DND-41 (cell line): ENCODE measurements at regions not wholly inside any gene's neighbourhood (a gene's known extent, or its start where the extent isn't known, plus 50 kb on each side); places are given as distances from the start of the nearest gene placed in this dataset.
"Not testable (repeated sequence)": the region's sequence is repeated elsewhere in the genome, so short reads cannot be mapped to it uniquely, and the experiment has no call there.

ENCODE experiments used
- ATAC-seq: fragments of 200-7000 bp; cut with Tn5 transposase; 3 replicates; pipeline ENCODE4 v1.9.1; 2021; ENCODE audit warnings: low read depth; ENCODE audit not compliant: insufficient read depth
- DNase-seq: peaks from one replicate; pipeline ENCODE4 v3.0.0-alpha.2; 2020
- H2AFZ ChIP-seq: 2 replicates; pipeline ENCODE4 v1.6.0; 2012; ENCODE audit warnings: low read depth, low read length
- H3K27ac ChIP-seq: 2 replicates; pipeline ENCODE4 v1.5.1; 2012; ENCODE audit warnings: low read length, inconsistent platforms
- H3K27me3 ChIP-seq: fragments of 200-600 bp; sonication (generic); 2 replicates; pipeline ENCODE4 v1.6.0; 2012; ENCODE audit warnings: low read length, mild to moderate bottlenecking, inconsistent platforms; ENCODE audit not compliant: insufficient read depth, poor library complexity
- H3K36me3 ChIP-seq: 2 replicates; pipeline ENCODE4 v1.5.1; 2012; ENCODE audit warnings: low read length, inconsistent platforms; ENCODE audit not compliant: insufficient read depth
- H3K4me1 ChIP-seq: 2 replicates; pipeline ENCODE4 v1.5.1; 2012; ENCODE audit warnings: mild to moderate bottlenecking, low read length; ENCODE audit not compliant: insufficient read depth
- H3K4me2 ChIP-seq: 2 replicates; pipeline ENCODE4 v1.6.0; 2012; ENCODE audit warnings: mild to moderate bottlenecking, moderate library complexity, low read length, inconsistent platforms; ENCODE audit not compliant: insufficient read depth
- H3K4me3 ChIP-seq, 2 experiments: fragments of 200-600 bp in 1 of 2; shearing (Covaris generic) in 1 of 2; 2 replicates each; pipeline ENCODE4 v1.5.1; 2012 to 2016; ENCODE audit warnings: inconsistent platforms in 2 of 2, low read length in 2 of 2, mild to moderate bottlenecking in 2 of 2, low read depth in 1 of 2, moderate library complexity in 1 of 2
- H3K79me2 ChIP-seq: 2 replicates; pipeline ENCODE4 v1.6.0; 2012; ENCODE audit warnings: low read length, inconsistent platforms; ENCODE audit not compliant: insufficient read depth
- H3K9ac ChIP-seq: 2 replicates; pipeline ENCODE4 v1.6.0; 2012; ENCODE audit warnings: low read depth, mild to moderate bottlenecking, inconsistent platforms, low read length, moderate library complexity
- H3K9me3 ChIP-seq: 2 replicates; pipeline ENCODE4 v1.5.1; 2012; ENCODE audit warnings: low read length, moderate library complexity, mild to moderate bottlenecking, inconsistent platforms; ENCODE audit not compliant: insufficient read depth, severe bottlenecking
- H4K20me1 ChIP-seq: 2 replicates; pipeline ENCODE4 v1.6.0; 2012; ENCODE audit warnings: low read length; ENCODE audit not compliant: insufficient read depth
- EZH2 ChIP-seq: IDR thresholded peaks from 3 replicates; pipeline ENCODE4 v1.6.1; 2012; ENCODE audit warnings: borderline replicate concordance, low read depth, mild to moderate bottlenecking, moderate library complexity, low read length, inconsistent platforms; ENCODE audit not compliant: severe bottlenecking
- TF ChIP-seq, protein P1 (sequence below): IDR thresholded peaks from 2 replicates; pipeline ENCODE4 v1.5.1; 2012; ENCODE audit warnings: borderline replicate concordance, low read length, moderate library complexity, mild to moderate bottlenecking; ENCODE audit not compliant: poor library complexity, severe bottlenecking; ENCODE audit errors: extremely low read depth

DNA sequence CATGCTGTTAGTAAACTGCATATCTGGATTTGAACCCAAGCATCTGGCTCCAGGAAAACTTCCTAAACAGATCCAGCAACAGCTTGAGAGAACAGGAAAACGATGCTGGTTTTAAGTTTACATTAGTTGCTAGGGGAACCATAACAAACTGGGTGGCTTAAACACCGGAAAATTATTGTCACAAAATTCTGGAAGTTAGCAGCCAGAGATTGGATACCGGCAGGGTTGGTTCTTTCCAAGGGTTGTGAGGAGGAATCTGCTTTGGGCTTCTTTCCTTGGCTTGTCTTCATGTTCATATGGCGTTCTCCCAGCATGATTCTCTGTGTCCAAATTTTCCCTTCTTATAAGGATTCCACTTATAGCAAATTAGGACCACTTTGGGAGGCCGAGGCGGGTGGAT, 276.9 kb upstream of the TOM1L1 start:
- Histone ChIP-seq H3K79me2 (no peaks in the 10 kb centered on the region), H3K4me2 (no peak overlapping the region), H3K9me3 (no peaks in the 10 kb centered on the region), H3K27me3 (no peaks in the 10 kb centered on the region), H3K36me3 (no peaks in the 10 kb centered on the region), H3K4me3 (no peak overlapping the region), H3K4me1 (no peaks in the 10 kb centered on the region), H2AFZ (no peak overlapping the region), H4K20me1 (no peaks in the 10 kb centered on the region), H3K27ac (no peak overlapping the region), H3K9ac (no peak overlapping the region)
- DNase-seq (no peak), ATAC-seq (no peak)
- TF ChIP-seq EZH2 = no peak
- TF ChIP-seq, protein P1, sequence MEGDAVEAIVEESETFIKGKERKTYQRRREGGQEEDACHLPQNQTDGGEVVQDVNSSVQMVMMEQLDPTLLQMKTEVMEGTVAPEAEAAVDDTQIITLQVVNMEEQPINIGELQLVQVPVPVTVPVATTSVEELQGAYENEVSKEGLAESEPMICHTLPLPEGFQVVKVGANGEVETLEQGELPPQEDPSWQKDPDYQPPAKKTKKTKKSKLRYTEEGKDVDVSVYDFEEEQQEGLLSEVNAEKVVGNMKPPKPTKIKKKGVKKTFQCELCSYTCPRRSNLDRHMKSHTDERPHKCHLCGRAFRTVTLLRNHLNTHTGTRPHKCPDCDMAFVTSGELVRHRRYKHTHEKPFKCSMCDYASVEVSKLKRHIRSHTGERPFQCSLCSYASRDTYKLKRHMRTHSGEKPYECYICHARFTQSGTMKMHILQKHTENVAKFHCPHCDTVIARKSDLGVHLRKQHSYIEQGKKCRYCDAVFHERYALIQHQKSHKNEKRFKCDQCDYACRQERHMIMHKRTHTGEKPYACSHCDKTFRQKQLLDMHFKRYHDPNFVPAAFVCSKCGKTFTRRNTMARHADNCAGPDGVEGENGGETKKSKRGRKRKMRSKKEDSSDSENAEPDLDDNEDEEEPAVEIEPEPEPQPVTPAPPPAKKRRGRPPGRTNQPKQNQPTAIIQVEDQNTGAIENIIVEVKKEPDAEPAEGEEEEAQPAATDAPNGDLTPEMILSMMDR = no peak

DNA sequence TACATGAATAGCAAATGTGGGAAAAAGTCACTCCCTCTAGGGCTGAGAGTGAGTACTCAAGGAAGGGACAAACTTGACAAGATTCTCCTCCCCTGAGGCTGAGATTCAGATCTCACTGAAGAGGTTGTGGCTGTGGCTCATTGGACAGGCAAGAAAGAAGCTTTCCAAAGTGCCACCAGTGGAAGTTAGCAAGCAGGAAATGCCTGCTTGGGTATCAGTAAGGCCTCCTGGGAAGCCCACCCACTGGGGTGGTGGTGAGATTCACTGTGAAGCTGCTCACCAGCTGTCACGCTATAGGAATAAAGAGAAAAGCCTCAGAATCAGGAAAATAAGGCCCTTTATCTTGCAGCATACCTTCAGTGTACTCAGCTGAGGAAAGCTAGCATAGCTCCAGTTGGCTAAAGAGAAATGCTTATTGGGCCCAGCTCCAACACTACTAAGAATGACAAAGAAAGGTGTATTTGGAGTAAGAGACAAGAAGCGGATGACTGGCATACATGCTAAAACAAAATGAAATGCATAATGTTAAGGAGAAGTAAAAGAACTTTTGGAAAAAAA, 274.4 kb upstream of the TOM1L1 start:
- Histone ChIP-seq H3K9ac (no peak overlapping the region), H3K4me2 (no peak overlapping the region), H3K4me3 (no peak overlapping the region), H3K36me3 (no peaks in the 10 kb centered on the region), H3K9me3 (no peaks in the 10 kb centered on the region), H3K79me2 (no peaks in the 10 kb centered on the region), H4K20me1 (no peaks in the 10 kb centered on the region), H3K27ac (no peak overlapping the region), H3K27me3 (no peaks in the 10 kb centered on the region), H2AFZ (no peak overlapping the region), H3K4me1 (no peaks in the 10 kb centered on the region)
- TF ChIP-seq, protein P1 = no peak
- TF ChIP-seq EZH2 = no peak
- no peak for ATAC-seq
- no peak for DNase-seq

- not testable (repeated sequence) for H4K20me1 ChIP-seq, DNase-seq, ATAC-seq, H3K4me3 ChIP-seq, H3K9me3 ChIP-seq, H3K36me3 ChIP-seq, H3K4me1 ChIP-seq, H3K27ac ChIP-seq, H2AFZ ChIP-seq, H3K79me2 ChIP-seq, H3K4me2 ChIP-seq, H3K27me3 ChIP-seq, H3K9ac ChIP-seq
Measured at GRCh38 chr17:54639426-54639825, 261.2 kb upstream of the TOM1L1 start.

- Histone ChIP-seq H3K4me1 (no peaks in the 10 kb centered on the region), H3K4me2 (no peak overlapping the region), H3K27ac (no peak overlapping the region), H3K9me3 (no peaks in the 10 kb centered on the region), H2AFZ (no peak overlapping the region), H3K79me2 (no peaks in the 10 kb centered on the region), H3K4me3 (no peak overlapping the region), H3K27me3 (no peaks in the 10 kb centered on the region), H3K36me3 (no peaks in the 10 kb centered on the region), H3K9ac (no peak overlapping the region), H4K20me1 (no peaks in the 10 kb centered on the region)
- no peak for ATAC-seq
- TF ChIP-seq EZH2 = no peak
- TF ChIP-seq, protein P1 = no peak
- no peak for DNase-seq
Measured at GRCh38 chr17:54662978-54663876, 237.4 kb upstream of the TOM1L1 start.
